ENCODE measurements at regions not wholly inside any gene's neighbourhood (a gene's known extent, or its start where the extent isn't known, plus 50 kb on each side); places are given as distances from the start of the nearest gene placed in this dataset.

- no peak for TF ChIP-seq SNIP1 (IDR thresholded peaks at IDR 0.05; ENCODE audit: low read depth)
- no peak for TF ChIP-seq PKNOX1 (IDR thresholded peaks at IDR 0.05)
- no peak for TF ChIP-seq NR3C1 (CRISPR knock-in tag; IDR thresholded peaks at IDR 0.05)
- peak; percentile 48 for TF ChIP-seq FOSL1 (tag; conservative IDR thresholded peaks at IDR 0.05)
- TF ChIP-seq ZNF644 (tag; IDR thresholded peaks at IDR 0.05; ENCODE audit: low read depth) = no peak
- no peak for TF ChIP-seq ARID3B (CRISPR knock-in tag; IDR thresholded peaks at IDR 0.05; ENCODE audit: borderline replicate concordance)
- no peak for TF ChIP-seq HDAC8 (tag; IDR thresholded peaks at IDR 0.05)
- TF ChIP-seq ADNP (tag; IDR thresholded peaks at IDR 0.05) = no peak
- no peak for TF ChIP-seq SIX5 (IDR thresholded peaks at IDR 0.05; ENCODE audit: borderline replicate concordance in 1 of 2, insufficient read depth in 1 of 2, low read depth in 1 of 2, low read length in 2 of 2)
- no peak for TF ChIP-seq ZNF12 (CRISPR knock-in tag; IDR thresholded peaks at IDR 0.05)
- TF ChIP-seq DPF2 (IDR thresholded peaks at IDR 0.05) = peak; percentile 76
- peak; percentile 91 for TF ChIP-seq MAFK (IDR thresholded peaks at IDR 0.05; ENCODE audit: low read length)
- TF ChIP-seq BACH1 (tag; IDR thresholded peaks at IDR 0.05) = 0 out of 2 replicates have a peak, but pooled peaks have one; percentile 41
- no peak for TF ChIP-seq GTF3C2 (IDR thresholded peaks at IDR 0.05; ENCODE audit: borderline replicate concordance, extremely low read depth, insufficient read length)
- TF ChIP-seq NFE2 (IDR thresholded peaks at IDR 0.05; ENCODE audit: low read depth) = peak; percentile 84
- no peak for TF ChIP-seq ELF1 (tag; IDR thresholded peaks at IDR 0.05)
- TF ChIP-seq RCOR1 (IDR thresholded peaks at IDR 0.05; ENCODE audit: borderline replicate concordance in 1 of 2, low read depth in 2 of 2, low read length in 2 of 2) = peak in 1 of 2 experiments; percentile 37; a peak in 1 of 4 replicates
- no peak for TF ChIP-seq ZMIZ1 (IDR thresholded peaks at IDR 0.05; ENCODE audit: low read depth in 2 of 2, low read length in 2 of 2)
- no peak for TF ChIP-seq HIVEP1 (CRISPR knock-in tag; IDR thresholded peaks at IDR 0.05)
- TF ChIP-seq ZC3H11A (IDR thresholded peaks at IDR 0.05; ENCODE audit: low read depth, low read length) = no peak
Measured at GRCh38 chr11:15580056-15580774, 465.5 kb downstream of the INSC start (continued).
